Ovary (tissue), 3 donors: ENCODE measurements at regions not wholly inside any gene's neighbourhood (a gene's known extent, or its start where the extent isn't known, plus 50 kb on each side); places are given as distances from the start of the nearest gene placed in this dataset.

Experiments
- POLR2A ChIP-seq: fragments of 450-650 bp; IDR thresholded peaks from one replicate; pipeline ENCODE4 v1.6.1; 2017; ENCODE audit warnings: antibody characterized with exemption, mild to moderate bottlenecking, moderate library complexity
- TF ChIP-seq, protein P1 (sequence below), 3 donors: fragments of 450-650 bp in 2 of 3; fragments of 200-600 bp in 1 of 3; IDR thresholded peaks; one replicate each; pipeline versions ENCODE4 v1.5.1 to v1.8.0; 2016 to 2022; ENCODE audit warnings: antibody characterized with exemption in 3 of 3, mild to moderate bottlenecking in 1 of 3
- donor health status: DM: no; HTN: no; CAD: no.

DNA sequence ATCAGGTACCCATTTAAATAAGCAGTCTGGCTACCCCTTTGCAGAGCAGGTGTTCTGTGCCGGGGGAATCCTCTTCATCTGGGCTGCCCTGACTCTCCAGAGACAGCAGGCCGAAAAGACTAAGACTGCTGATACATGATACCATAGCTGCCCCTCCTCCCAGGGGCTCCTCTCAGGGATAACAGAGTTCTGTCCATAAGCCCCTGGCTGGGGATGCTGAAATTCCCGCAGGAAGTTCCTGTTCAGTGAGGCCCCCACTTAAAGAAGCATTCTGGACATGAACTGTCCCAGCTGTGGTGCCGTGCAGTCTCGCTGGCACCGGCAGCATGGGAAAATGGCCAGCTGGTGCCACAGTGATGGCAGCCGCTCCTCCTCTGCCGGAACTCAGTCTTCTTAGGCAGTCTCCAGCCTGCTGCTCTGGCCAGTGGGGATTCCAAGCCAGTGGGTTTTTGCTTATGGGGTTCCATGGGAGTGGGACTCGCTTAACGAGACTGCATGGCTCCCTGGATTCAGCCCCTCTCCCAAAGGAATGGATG, 1026.2 kb downstream of the NAALADL2 start:
- TF ChIP-seq, protein P1, sequence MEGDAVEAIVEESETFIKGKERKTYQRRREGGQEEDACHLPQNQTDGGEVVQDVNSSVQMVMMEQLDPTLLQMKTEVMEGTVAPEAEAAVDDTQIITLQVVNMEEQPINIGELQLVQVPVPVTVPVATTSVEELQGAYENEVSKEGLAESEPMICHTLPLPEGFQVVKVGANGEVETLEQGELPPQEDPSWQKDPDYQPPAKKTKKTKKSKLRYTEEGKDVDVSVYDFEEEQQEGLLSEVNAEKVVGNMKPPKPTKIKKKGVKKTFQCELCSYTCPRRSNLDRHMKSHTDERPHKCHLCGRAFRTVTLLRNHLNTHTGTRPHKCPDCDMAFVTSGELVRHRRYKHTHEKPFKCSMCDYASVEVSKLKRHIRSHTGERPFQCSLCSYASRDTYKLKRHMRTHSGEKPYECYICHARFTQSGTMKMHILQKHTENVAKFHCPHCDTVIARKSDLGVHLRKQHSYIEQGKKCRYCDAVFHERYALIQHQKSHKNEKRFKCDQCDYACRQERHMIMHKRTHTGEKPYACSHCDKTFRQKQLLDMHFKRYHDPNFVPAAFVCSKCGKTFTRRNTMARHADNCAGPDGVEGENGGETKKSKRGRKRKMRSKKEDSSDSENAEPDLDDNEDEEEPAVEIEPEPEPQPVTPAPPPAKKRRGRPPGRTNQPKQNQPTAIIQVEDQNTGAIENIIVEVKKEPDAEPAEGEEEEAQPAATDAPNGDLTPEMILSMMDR (IDR thresholded peaks at IDR 0.05), result no peak
- TF ChIP-seq POLR2A, result no peak
